Thoracic aorta (tissue), 2 donors: ENCODE measurements at regions not wholly inside any gene's neighbourhood (a gene's known extent, or its start where the extent isn't known, plus 50 kb on each side); places are given as distances from the start of the nearest gene placed in this dataset.
"Not testable (repeated sequence)": the region's sequence is repeated elsewhere in the genome, so short reads cannot be mapped to it uniquely, and the experiment has no call there.

Experiments
- ATAC-seq: fragments of 150-250 bp; one replicate; pipeline ENCODE4 v1.8.0; 2017; ENCODE audit warnings: low read depth; ENCODE audit not compliant: insufficient number of reproducible peaks, low FRiP score
- DNase-seq: peaks from one replicate; pipeline ENCODE4 v3.0.0-alpha.2; 2020; ENCODE audit warnings: low spot score
- H3K27ac ChIP-seq, 2 donors: fragments of 200-600 bp; sonication (generic); 1 replicate in 1 of 2; 2 replicates in 1 of 2; pipeline ENCODE4 v1.5.1; 2016; ENCODE audit warnings: mild to moderate bottlenecking in 2 of 2, moderate library complexity in 2 of 2
- H3K27me3 ChIP-seq: fragments of 200-600 bp; sonication (generic); replicated peaks from 2 replicates; pipeline ENCODE4 v1.6.0; 2016; ENCODE audit warnings: mild to moderate bottlenecking; ENCODE audit not compliant: insufficient read depth
- H3K36me3 ChIP-seq: fragments of 200-600 bp; sonication (generic); one replicate; pipeline ENCODE4 v1.5.1; 2016
- H3K4me1 ChIP-seq, 2 donors: fragments of 200-600 bp; sonication (generic); 1 replicate in 1 of 2; 2 replicates in 1 of 2; pipeline versions ENCODE4 v1.5.1 to v1.6.0; 2016; ENCODE audit warnings: low read depth in 2 of 2, mild to moderate bottlenecking in 1 of 2; ENCODE audit not compliant: control insufficient read depth in 1 of 2
- H3K4me3 ChIP-seq: fragments of 200-600 bp; sonication (generic); 2 replicates; pipeline ENCODE4 v1.5.1; 2016; ENCODE audit warnings: mild to moderate bottlenecking
- H3K9me3 ChIP-seq: fragments of 200-600 bp; sonication (generic); 2 replicates; pipeline ENCODE4 v1.5.1; 2016
- TF ChIP-seq, protein P1 (sequence below): fragments of 200-600 bp; sonication (generic); IDR thresholded peaks from one replicate; pipeline ENCODE4 v1.5.1; 2019; ENCODE audit warnings: antibody characterized with exemption

DNA sequence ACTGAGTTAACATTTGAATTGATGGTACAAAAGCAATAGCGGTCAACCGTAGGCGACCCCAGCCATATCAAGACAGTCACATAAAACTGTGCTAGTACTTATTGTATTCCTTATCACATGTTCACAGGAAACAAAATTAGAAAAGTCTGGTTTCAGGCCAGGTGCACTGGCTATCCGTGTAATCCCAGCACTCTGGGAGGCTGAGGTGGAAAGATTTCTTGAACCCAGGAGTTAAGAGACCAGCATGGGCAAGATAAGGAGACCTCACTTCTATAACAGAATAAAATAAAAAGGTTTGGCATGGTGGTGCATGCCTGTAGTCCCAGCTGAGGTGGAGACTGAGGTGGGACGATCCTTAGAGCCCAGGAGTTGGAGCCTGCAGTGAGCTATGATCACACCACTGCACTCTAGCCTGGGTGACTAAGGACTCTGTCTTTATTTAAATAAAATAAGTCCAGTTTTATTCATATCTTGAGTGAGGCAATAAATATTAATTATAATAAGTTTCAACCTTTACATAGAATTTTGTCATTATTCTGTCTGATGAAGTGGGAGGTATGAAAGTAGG lies 84.1 kb upstream of the RGPD4 start:
- DNase-seq (no peak), ATAC-seq (no peak)
- Histone ChIP-seq H3K36me3 (no peaks in the 10 kb centered on the region), H3K27me3 (no peaks in the 10 kb centered on the region), H3K4me3 (no peak overlapping the region), H3K9me3 (no peaks in the 10 kb centered on the region), H3K27ac (no peak overlapping the region), H3K4me1 (peaks cover 0 to 35% of the 10 kb centered on the region in 2 donors)
- TF ChIP-seq, protein P1, sequence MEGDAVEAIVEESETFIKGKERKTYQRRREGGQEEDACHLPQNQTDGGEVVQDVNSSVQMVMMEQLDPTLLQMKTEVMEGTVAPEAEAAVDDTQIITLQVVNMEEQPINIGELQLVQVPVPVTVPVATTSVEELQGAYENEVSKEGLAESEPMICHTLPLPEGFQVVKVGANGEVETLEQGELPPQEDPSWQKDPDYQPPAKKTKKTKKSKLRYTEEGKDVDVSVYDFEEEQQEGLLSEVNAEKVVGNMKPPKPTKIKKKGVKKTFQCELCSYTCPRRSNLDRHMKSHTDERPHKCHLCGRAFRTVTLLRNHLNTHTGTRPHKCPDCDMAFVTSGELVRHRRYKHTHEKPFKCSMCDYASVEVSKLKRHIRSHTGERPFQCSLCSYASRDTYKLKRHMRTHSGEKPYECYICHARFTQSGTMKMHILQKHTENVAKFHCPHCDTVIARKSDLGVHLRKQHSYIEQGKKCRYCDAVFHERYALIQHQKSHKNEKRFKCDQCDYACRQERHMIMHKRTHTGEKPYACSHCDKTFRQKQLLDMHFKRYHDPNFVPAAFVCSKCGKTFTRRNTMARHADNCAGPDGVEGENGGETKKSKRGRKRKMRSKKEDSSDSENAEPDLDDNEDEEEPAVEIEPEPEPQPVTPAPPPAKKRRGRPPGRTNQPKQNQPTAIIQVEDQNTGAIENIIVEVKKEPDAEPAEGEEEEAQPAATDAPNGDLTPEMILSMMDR: no peak

DNA sequence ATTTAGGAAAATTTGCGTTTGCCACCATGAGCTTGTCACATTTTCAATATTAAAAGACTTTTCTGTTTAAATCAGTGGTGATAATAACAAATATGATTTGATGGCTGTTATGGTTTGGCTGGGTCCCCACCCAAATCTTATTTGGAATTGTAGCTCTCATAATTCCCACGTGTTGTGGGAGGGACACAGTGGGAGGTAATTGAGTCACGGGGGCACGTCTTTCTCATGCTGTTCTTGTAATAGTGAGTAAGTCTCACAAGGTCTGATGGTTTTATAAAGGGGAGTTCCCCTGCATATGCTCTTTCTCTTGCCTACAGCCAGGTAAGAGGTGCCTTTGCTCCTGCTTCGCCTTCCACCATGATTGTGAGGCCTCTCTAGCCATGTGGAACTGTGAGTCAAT lies 83.4 kb upstream of the RGPD4 start:
- no peak overlapping the region for H3K27ac ChIP-seq
- TF ChIP-seq, protein P1: no peak
- ATAC-seq: no peak

DNA sequence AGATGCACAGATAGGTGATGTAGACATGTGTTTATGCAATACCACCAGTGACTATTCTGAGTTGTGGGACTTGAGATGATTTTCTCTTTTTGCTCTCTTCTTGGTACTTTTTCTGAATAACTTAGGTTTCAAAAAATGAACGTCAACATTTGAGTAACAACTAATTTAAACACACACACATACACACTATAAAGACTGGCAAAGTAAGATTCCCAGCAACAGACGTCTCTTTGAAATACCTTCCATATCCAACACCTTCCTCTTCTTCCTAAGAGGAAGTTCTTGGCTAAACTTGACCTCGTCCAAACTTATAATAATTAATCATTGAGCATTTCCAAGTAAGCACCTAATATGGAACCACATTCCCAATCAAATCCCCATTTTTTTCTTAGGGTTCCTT lies 81.6 kb upstream of the RGPD4 start:
- no peak for DNase-seq
- Histone ChIP-seq H3K27ac (no peak overlapping the region), H3K9me3 (no peaks in the 10 kb centered on the region), H3K36me3 (no peaks in the 10 kb centered on the region), H3K4me1 (peaks cover 0 to 18% of the 10 kb centered on the region in 2 donors), H3K4me3 (no peak overlapping the region), H3K27me3 (no peaks in the 10 kb centered on the region)
- TF ChIP-seq, protein P1: no peak
- no peak for ATAC-seq

More for the DNA sequence above, 83.4 kb upstream of the RGPD4 start:
- H3K27me3 ChIP-seq: no peaks in the 10 kb centered on the region
- DNase-seq: no peak
- no peak overlapping the region for H3K4me3 ChIP-seq
- H3K4me1 ChIP-seq: peaks cover 0 to 28% of the 10 kb centered on the region in 2 donors
- H3K36me3 ChIP-seq: no peaks in the 10 kb centered on the region
- H3K9me3 ChIP-seq: no peaks in the 10 kb centered on the region

DNA sequence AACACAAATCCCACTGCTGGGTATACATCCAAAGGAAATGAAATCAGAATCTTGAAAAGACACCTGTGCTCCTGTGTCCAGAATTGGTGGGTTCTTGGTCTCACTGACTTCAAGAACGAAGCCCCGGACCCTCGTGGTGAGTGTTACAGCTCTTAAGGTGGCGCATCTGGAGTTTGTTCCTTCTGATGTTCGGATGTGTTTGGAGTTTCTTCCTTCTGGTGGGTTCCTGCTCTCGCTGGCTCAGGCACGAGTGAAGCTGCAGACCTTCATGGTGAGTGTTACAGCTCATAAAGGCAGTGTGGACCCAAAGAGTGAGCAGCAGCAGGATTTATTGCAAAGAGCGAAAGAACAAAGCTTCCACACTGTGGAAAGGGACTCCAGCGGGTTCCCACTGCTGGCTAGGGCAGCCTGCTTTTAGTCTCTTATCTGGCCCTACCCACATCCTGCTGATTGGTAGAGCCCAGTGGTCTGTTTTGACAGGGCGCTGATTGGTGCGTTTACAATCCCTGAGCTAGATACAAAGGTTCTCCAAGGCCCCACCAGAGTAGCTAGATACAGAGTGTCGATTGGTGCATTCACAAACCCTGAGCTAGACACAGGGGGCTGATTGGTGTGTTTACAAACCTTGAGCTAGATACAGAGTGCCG lies 80.0 kb upstream of the RGPD4 start:
- H3K27ac ChIP-seq, ATAC-seq, H3K9me3 ChIP-seq, H3K4me1 ChIP-seq, H3K36me3 ChIP-seq, H3K27me3 ChIP-seq, DNase-seq, H3K4me3 ChIP-seq: not testable (repeated sequence)

DNA sequence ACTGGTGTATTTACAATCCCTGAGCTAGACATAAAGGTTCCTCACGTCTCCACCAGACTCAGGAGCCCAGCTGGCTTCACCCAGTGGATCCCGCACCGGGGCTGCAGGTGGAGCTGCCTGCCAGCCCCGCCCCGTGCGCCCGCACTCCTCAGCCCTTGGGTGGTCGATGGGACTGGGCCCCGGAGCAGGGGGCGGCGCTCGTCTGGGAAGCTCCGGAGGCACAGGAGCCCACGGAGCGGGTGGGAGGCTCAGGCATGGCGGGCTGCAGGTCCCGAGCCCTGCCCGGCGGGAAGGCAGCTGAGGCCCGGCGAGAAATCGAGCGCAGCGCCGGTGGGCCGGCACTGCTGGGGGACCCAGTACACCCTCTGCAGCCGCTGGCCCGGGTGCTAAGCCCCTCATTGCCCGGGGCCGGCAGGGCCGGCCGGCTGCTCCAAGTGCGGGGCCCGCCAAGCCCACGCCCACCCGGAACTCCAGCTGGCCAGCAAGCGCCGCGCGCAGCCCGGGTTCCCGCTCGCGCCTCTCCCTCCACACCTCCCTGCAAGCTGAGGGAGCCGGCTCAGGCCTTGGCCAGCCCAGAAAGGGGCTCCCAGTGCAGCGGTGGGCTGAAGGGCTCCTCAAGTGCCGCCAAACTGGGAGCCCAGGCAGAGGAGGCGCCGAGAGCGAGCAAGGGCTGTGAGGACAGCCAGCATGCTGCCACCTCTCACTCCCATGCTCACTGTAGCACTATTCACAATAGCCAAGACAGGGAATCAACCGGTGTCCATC lies 79.3 kb upstream of the RGPD4 start:
- H3K27me3 ChIP-seq, ATAC-seq, H3K27ac ChIP-seq, H3K4me1 ChIP-seq, H3K9me3 ChIP-seq, DNase-seq, H3K36me3 ChIP-seq, H3K4me3 ChIP-seq: not testable (repeated sequence)

DNA sequence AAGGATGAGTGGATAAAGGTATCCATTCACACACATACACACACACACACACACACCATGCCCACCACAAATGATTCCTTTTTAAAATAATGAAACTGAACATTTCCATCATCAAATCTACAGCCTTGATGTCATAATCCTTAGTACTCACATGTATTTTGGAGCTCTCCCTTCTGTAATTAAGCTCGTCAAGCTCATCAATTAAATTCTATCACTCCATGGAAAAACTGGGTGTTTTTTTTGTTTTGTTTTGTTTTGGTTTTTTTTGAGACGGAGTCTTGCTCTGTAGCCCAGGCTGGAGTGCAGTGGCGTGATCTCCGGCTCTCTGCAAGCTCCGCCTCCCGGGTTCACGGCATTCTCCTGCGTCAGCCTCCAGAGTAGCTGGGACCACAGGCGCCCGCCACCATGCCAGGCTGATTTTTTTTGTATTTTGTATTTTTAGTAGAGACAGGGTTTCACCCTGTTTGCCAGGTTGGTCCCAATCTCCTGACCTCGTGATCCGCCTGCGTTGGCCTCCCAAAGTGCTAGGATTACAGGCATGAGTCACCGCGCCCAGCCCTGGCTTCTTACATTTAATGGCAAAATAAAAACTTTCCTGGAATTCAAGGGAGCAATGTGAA lies 78.6 kb upstream of the RGPD4 start:
- TF ChIP-seq, protein P1: no peak
- H3K36me3 ChIP-seq: no peaks in the 10 kb centered on the region
- H3K27me3 ChIP-seq: no peaks in the 10 kb centered on the region
- DNase-seq (no peak), ATAC-seq (no peak)
- H3K4me3 ChIP-seq: no peak overlapping the region
- H3K4me1 ChIP-seq: no peaks in the 10 kb centered on the region
- no peaks in the 10 kb centered on the region for H3K9me3 ChIP-seq
- no peak overlapping the region for H3K27ac ChIP-seq
